A673 (cell line): ENCODE measurements at regions not wholly inside any gene's neighbourhood (a gene's known extent, or its start where the extent isn't known, plus 50 kb on each side); places are given as distances from the start of the nearest gene placed in this dataset.

Source experiments
- BruUV-seq: library from RNA; stranded (reverse); fragments of 400-500 nt; replicated peaks from 2 replicates; lab custom pipeline; 2021; lab: Mats Ljungman, UMichigan
- CTCF ChIA-PET: fragments of 300-600 bp; sonication (Branson Sonifier 250); formaldehyde crosslinking; loops from one replicate; lab custom pipeline; 2022; ENCODE audit warnings: antibody characterized with exemption; lab: Charles Lee
- POLR2A ChIA-PET: fragments of 300-600 bp; sonication (Branson Sonifier 250); formaldehyde crosslinking; loops from one replicate; lab custom pipeline; 2022; ENCODE audit warnings: antibody characterized with exemption; ENCODE audit not compliant: low non-redundant PET; lab: Charles Lee
- DNase-seq: peaks from one replicate; pipeline ENCODE4 v3.0.0-alpha.2; 2015; ENCODE audit warnings: low spot score
- H3K27ac ChIP-seq: fragments of 200-600 bp; sonication (generic); 2 replicates; pipeline ENCODE4 v1.5.1; 2016; ENCODE audit warnings: mixed run types, low read depth, mild to moderate bottlenecking, mixed read lengths, antibody characterized with exemption, low read length; ENCODE audit not compliant: poor library complexity, severe bottlenecking
- H3K27me3 ChIP-seq: fragments of 200-600 bp; sonication (generic); replicated peaks from 2 replicates; pipeline ENCODE4 v1.6.1; 2017; ENCODE audit warnings: mixed run types, low read depth, mild to moderate bottlenecking, mixed read lengths, antibody characterized with exemption, low read length; ENCODE audit not compliant: insufficient read depth, poor library complexity
- H3K36me3 ChIP-seq: fragments of 200-600 bp; sonication (generic); 2 replicates; pipeline ENCODE4 v1.6.1; 2016; ENCODE audit warnings: mixed run types, mild to moderate bottlenecking, mixed read lengths, antibody characterized with exemption, low read length; ENCODE audit not compliant: insufficient read depth, poor library complexity, severe bottlenecking
- H3K4me1 ChIP-seq: fragments of 200-600 bp; sonication (generic); 2 replicates; pipeline ENCODE4 v1.6.1; 2017; ENCODE audit warnings: mixed run types, mild to moderate bottlenecking, mixed read lengths, antibody characterized with exemption, low read length; ENCODE audit not compliant: insufficient read depth, poor library complexity, severe bottlenecking
- H3K4me3 ChIP-seq: fragments of 200-600 bp; sonication (generic); 2 replicates; pipeline ENCODE4 v1.5.1; 2016; ENCODE audit warnings: low read depth, mixed run types, mild to moderate bottlenecking, mixed read lengths, low read length; ENCODE audit not compliant: poor library complexity, severe bottlenecking
- H3K9me3 ChIP-seq: fragments of 200-600 bp; sonication (generic); 2 replicates; pipeline ENCODE4 v1.6.1; 2016; ENCODE audit warnings: mixed run types, low read depth, mild to moderate bottlenecking, mixed read lengths, antibody characterized with exemption, low read length; ENCODE audit not compliant: poor library complexity, severe bottlenecking
- EZH2 ChIP-seq: fragments of 200-600 bp; sonication (generic); IDR thresholded peaks from 2 replicates; pipeline ENCODE4 v1.6.1; 2017; ENCODE audit warnings: borderline replicate concordance, low read depth, mild to moderate bottlenecking, mixed read lengths, antibody characterized with exemption, low read length; ENCODE audit not compliant: poor library complexity, severe bottlenecking
- intact Hi-C: fragments of 100-400 bp; cut with micrococcal nuclease; formaldehyde crosslinking; loops from one replicate; pipeline ENCODE4 v1.10.0; 2022; ENCODE audit not compliant: unreplicated experiment
- TF ChIP-seq, protein P1 (sequence below): fragments of 300-800, 200-600 bp; sonication (generic); conservative IDR thresholded peaks from 2 replicates; pipeline ENCODE4 v1.5.1; 2017; ENCODE audit warnings: low read depth, mild to moderate bottlenecking, antibody characterized with exemption, low read length, moderate library complexity, mixed read lengths

DNA sequence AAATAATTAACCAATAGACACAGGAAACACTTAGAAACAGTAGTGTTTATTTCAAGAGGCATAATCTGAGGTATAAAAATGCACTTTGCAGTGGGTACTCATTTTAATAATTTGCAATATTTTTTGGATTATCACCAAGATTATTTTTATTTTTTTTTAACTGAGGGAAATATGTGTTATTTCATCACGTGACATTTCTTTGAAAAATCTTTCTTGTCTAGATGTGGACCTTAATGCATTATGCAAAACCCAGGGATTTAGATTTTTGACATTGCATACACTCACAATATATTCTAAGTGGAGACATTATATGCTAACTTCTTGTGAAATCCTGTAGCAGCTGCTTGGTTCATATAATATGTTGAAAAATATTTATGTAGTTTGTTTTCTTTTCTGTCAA is 260.4 kb upstream of the MEIS2 start:
- ChIA-PET CTCF (no interaction called here), POLR2A (no interaction called here)
- Histone ChIP-seq H3K27ac (no peak overlapping the region), H3K27me3 (no peaks in the 10 kb centered on the region), H3K4me3 (no peak overlapping the region), H3K36me3 (no peaks in the 10 kb centered on the region), H3K4me1 (peaks cover 3% of the 10 kb centered on the region), H3K9me3 (no peaks in the 10 kb centered on the region)
- intact Hi-C loops: no loop called here
- TF ChIP-seq, protein P1, sequence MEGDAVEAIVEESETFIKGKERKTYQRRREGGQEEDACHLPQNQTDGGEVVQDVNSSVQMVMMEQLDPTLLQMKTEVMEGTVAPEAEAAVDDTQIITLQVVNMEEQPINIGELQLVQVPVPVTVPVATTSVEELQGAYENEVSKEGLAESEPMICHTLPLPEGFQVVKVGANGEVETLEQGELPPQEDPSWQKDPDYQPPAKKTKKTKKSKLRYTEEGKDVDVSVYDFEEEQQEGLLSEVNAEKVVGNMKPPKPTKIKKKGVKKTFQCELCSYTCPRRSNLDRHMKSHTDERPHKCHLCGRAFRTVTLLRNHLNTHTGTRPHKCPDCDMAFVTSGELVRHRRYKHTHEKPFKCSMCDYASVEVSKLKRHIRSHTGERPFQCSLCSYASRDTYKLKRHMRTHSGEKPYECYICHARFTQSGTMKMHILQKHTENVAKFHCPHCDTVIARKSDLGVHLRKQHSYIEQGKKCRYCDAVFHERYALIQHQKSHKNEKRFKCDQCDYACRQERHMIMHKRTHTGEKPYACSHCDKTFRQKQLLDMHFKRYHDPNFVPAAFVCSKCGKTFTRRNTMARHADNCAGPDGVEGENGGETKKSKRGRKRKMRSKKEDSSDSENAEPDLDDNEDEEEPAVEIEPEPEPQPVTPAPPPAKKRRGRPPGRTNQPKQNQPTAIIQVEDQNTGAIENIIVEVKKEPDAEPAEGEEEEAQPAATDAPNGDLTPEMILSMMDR: no peak
- TF ChIP-seq EZH2: no peak
- no TSS peak for BruUV-seq
- DNase-seq: no peak

DNA sequence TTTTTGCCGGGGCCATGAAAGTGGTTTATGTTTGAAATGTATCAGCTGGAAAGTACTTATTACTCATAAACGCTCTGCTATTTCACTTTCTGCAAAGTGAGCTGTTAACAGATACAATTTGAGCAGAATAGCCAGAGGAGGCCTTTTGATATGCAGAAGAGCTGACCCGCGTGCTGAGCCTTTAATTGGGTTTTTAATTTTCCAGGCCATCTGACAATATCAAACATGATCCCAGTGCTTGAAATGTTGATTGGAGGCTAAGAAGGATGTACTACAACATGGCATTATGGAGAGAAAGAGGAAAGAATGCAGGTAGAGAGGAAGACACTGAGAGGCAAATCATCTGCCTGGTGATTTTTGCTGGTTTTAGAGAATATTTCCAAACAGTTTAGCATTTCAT is 261.3 kb upstream of the MEIS2 start:
- TF ChIP-seq, protein P1: no peak
- TF ChIP-seq EZH2: no peak
- Histone ChIP-seq H3K4me1 (peaks cover 3% of the 10 kb centered on the region), H3K27me3 (no peaks in the 10 kb centered on the region), H3K4me3 (no peak overlapping the region), H3K36me3 (no peaks in the 10 kb centered on the region), H3K9me3 (no peaks in the 10 kb centered on the region), H3K27ac (no peak overlapping the region)
- ChIA-PET POLR2A (no interaction called here), CTCF (no interaction called here)
- no TSS peak for BruUV-seq
- DNase-seq: no peak
- intact Hi-C loops: no loop called here

DNA sequence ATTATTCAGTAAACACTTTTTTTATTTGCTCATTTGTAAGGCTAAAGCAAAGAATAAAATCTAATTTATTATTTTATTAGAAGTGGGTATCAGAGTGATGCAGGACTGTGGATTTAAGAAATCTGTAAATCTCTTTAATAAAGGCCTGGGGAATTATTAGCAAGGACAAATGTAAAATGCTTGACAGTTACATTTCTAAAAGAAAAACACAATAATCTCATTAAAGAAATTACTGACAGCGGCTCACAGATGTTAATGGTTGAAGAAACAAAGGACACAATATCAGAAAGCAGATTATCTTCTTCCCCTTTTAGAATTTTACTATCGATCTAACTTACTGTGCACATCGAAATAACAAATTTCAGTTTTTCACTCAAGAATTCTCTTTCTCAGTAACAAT is 262.1 kb upstream of the MEIS2 start:
- intact Hi-C loops: no loop called here
- POLR2A ChIA-PET: no interaction called here
- no peak for DNase-seq

More for the DNA sequence above, 262.1 kb upstream of the MEIS2 start:
- Histone ChIP-seq H3K4me3 (no peak overlapping the region), H3K27me3 (no peaks in the 10 kb centered on the region), H3K27ac (no peak overlapping the region), H3K9me3 (no peaks in the 10 kb centered on the region), H3K36me3 (no peaks in the 10 kb centered on the region), H3K4me1 (peaks cover 3% of the 10 kb centered on the region)
- TF ChIP-seq, protein P1: no peak
- no peak for TF ChIP-seq EZH2
- CTCF ChIA-PET: no interaction called here
- BruUV-seq: no TSS peak
